ENCODE measurements at regions not wholly inside any gene's neighbourhood (a gene's known extent, or its start where the extent isn't known, plus 50 kb on each side); places are given as distances from the start of the nearest gene placed in this dataset.
"Not testable (repeated sequence)": the region's sequence is repeated elsewhere in the genome, so short reads cannot be mapped to it uniquely, and the experiment has no call there.

DNA sequence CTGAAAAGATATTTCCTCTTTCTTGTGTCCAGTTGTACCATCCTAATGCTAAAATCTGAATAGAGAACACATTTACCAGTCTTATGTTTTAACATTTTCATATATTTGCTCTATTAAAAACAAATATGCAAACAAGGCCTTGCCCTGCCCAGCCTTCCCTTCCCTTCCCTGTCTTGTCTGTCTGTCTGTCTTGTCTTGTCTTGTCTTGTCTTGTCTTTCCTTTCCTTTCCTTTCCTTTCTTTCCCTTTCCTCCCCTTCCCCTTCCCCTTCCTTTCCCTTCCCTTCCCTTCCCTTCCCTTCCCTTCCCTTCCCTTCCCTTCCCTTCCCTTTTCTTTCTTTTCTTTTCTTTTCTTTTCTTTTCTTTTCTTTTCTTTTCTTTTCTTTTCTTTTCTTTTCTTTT is 1103.5 kb downstream of the STIM2 start:
- no peak for DNase-seq (ENCODE audit: low read depth)

- no peak for DNase-seq (ENCODE audit: low read depth)
Measured at GRCh38 chr4:27966664-27967063, 1106.0 kb downstream of the STIM2 start.

DNA sequence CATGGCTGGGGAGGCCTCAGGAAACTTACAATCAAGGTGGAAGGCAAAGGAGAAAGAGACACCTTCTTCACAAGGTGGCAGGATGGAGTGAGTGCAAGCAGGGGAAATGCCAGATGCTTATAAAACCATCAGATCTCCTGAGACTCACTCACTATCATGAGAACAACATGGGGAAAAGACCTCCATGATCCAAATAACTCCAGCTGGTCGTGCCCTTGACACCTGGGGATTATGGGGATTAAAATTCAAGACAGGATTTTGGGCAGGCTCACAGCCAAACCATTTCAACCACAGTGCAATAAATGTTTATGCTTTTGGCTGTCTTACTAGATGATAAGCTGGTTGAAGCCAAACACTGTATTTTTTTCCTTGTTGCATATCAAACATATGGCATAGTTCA is 1112.4 kb downstream of the STIM2 start:
- DNase-seq (ENCODE audit: low read depth), result no peak

DNA sequence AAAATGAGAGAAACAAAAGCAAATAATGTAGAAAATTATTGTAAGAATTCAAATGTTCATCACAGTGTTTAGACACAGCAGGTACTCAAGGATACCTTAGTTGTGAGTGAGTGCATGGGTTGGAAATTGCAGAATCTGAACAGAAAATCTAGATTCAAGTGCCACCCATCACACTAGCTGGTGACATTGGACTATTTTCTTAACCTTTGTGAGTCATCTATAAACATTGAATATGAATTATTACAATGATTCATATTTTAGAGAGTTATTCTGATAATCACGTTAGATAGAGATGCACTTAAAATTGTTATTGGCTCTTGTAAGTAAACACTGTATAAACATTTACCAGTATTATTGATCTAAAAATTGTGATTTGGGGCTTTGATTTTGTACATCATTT is 1113.1 kb downstream of the STIM2 start:
- no peak for DNase-seq (ENCODE audit: low read depth)

DNA sequence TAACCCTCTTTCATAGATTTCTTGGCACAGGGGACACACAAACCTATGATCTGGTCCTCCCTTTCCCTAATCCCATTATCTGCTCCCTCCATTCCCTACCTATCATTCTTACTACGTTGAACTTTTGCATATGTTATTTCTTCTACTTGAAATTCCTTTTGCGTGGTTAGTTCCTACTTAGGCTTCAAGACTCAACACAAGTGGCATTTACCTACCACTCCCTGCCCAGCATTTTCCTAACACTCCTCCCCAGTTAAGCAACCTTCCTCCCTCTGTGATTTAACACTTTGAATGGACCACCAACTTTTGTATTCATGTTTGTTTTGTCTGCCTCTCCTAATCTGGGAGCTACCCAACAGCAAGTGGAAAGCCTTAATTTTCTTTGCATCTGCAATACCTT is 1113.7 kb downstream of the STIM2 start:
- no peak for DNase-seq (ENCODE audit: low read depth)

DNA sequence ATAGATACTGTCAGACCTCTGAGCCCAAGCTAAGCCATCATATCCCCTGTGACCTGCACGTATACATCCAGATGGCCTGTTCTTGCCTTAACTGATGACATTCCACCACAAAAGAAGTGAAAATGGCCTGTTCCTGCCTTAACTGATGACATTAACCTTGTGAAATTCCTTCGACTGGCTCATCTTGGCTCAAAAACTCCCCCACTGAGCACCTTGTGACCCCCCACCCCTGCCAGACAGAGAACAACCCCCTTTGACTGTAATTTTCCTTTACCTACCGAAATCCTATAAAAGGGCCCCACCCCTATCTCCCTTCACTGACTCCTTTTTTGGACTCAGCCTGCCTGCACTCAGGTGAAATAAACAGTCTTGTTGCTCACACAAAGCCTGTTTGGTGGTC is 1114.2 kb downstream of the STIM2 start:
- not testable (repeated sequence) for DNase-seq (ENCODE audit: low read depth)

GRCh38 chr4:27978427-27979109 is 1117.9 kb downstream of the STIM2 start:
- not testable (repeated sequence) for DNase-seq (ENCODE audit: low read depth)

GRCh38 chr4:27985522-27985921 is 1124.9 kb downstream of the STIM2 start:
- no peak for DNase-seq (ENCODE audit: low read depth)

- DNase-seq (ENCODE audit: low read depth), result no peak
Measured at GRCh38 chr4:27986476-27986875, 1125.8 kb downstream of the STIM2 start.

DNA sequence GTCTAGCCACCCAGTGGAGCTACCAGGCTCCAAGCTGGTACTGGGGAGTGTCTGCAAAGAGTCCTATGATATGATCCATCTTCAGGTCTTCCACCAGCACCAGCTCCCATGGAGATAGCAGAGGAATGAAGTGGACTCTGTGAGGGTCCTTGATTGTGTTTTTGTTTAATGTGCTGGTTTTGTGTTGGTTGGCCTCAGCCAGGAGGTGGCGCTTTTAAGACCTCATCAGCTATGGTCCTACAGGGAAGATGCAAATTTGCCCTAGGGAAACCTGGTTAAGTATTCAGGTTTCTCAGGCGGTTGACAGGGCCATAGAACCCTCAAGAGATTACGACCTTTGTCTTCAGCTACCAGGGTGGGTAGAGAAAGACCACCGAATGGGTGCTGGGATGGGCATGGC is 1141.1 kb downstream of the STIM2 start:
- no peak for DNase-seq (ENCODE audit: low read depth)

GRCh38 chr4:28004520-28004919 is 1143.9 kb downstream of the STIM2 start:
- DNase-seq (ENCODE audit: low read depth), result no peak

DNA sequence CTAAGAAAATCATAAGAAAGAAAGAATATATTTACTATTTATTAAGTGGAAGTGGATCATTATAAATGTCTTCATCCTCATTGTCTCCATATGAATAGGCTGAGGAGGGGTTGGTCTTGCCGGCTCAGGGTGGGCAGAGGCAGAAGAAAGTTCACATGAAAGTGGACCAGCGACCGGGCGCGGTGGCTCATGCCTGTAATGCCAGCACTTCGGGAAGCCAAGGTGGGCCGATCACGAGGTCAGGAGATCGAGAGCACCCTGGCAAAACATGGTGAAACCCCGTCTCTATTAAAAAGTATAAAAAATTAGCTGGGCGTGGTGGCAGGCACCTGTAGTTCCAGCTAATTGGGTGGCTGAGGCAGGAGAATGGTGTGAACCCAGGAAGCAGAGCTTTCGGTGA is 1145.4 kb downstream of the STIM2 start:
- no peak for DNase-seq (ENCODE audit: low read depth)

DNA sequence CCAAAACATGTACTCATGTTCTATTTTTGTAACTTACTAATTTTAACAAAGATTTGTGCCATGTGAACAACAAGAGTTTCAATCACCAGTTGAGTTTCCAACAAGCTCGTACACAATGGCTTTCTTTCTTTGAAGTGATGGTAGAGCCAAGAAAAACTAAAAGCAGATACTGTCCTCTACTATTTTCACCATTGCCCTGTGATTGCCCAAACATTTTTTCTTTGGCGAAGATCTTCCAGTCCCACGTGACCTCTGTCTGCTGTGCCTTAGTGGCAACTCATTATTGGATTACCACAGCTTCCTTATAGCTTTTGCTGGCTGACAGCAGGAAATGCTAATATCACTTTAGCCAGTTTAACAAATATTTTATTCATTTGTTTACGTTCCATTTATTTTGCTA is 1147.1 kb downstream of the STIM2 start:
- DNase-seq (ENCODE audit: low read depth), result no peak

DNA sequence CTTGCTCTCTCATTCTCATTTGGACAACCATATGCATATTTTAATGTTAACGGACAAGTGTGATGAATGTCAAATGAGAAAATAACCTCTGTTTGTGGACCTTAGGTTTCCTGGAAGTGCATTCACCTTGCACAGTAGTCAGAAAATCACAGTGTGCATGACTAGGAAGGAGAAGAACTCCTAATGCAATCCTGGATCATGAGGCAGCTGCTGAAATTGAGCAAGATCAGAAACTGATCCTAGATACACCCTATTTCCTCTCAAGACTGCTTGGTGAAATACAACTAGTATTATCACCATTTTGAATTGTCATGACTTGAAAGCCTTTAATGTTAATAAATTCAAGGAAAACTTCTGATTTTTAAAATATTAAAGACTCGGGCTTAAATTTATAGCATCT is 1148.9 kb downstream of the STIM2 start:
- no peak for DNase-seq (ENCODE audit: low read depth)

GRCh38 chr4:28010577-28011240 is 1150.1 kb downstream of the STIM2 start:
- DNase-seq (ENCODE audit: low read depth), result no peak

- DNase-seq (ENCODE audit: low read depth), result no peak
Measured at GRCh38 chr4:28014469-28014868, 1153.8 kb downstream of the STIM2 start.

- no peak for DNase-seq (ENCODE audit: low read depth)
Measured at GRCh38 chr4:28015996-28016395, 1155.4 kb downstream of the STIM2 start.

DNA sequence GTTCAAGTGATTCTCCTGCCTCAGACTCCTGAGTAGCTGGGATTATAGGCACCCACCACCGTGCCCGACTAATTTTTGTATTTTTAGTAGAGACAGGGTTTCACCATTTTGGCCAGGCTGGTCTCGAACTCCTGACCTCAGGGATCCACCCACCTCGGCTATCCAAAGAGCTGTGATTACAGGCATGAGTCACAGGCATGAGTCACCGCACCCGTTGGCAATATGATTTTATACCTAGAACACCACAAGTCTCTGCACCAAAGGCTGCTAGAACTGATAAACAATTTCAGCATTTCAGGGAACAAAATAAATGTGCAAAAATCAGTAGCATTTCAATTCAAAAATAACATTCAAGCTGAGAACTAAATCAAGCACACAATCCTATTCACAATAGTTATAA is 1177.6 kb downstream of the STIM2 start:
- not testable (repeated sequence) for DNase-seq (ENCODE audit: low read depth)

DNA sequence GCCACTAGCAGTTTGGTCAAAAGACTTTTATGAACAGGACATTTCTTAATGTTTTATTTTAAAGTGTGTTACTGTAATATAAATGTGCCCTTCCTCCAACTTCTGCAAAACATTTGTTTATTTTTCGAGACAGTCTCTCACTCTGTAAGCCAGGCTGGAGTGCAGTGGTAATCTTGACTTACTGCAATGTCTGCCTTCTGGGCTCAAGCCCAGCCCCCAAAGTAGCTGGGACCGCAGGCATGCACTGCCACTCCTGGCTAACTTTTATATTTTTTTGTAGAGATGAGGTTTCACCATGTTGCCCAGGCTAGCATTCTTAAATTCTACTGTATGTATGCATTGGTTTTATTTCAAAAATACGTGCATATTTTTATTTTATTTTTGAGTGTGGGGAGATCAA is 1201.9 kb downstream of the STIM2 start:
- no peak for DNase-seq (ENCODE audit: low read depth)

GRCh38 chr4:28073860-28074555 is 1213.4 kb downstream of the STIM2 start:
- no peak for DNase-seq (ENCODE audit: low read depth)

DNA sequence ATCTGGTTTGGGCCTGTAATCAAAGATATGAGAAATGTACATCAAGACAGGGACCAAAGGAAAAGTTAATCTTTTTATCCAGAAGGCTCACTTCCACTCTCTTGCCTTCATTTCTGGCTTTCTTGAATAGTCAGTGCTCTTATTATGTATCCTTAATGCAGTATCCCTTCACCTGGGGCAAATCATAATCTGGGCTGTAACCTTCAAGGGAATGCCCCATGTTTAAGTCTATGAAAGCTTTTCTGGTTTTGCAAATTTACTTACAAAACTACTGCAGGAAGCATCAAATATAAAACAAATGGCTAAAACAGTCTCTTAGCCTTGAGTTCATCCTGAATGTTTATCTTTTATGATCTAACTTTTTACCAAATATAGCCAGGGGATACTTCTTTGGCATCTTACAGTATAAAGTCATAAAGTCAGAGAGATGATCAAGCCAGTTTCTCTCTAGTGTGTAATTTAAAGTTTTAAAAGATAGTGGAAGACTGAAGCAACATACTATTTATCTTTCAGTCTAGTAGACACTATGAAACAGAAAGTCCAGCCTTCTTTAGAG is 1214.8 kb downstream of the STIM2 start:
- DNase-seq (ENCODE audit: low read depth), result no peak

DNA sequence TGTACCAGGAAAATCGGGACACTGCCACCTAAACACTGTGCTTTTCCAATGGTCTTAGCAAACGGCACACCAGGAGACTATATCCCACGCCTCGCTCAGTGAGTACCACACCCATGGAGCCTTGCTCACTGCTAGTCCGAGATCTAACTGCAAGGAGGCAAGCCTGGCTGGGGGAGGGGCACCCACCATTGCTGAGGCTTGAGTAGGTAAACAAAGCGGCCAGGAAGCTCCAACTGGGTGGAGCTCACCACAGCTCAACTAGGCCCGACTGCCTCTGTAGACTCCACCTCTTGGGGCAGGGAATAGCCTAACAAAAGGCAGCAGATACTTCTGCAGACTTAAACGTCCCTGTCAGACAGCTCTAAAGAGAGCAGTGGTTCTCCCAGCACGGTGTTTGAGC is 1216.6 kb downstream of the STIM2 start:
- not testable (repeated sequence) for DNase-seq (ENCODE audit: low read depth)

Data from GM04504 (cell line).